BE2C (cell line): ENCODE measurements at regions not wholly inside any gene's neighbourhood (a gene's known extent, or its start where the extent isn't known, plus 50 kb on each side); places are given as distances from the start of the nearest gene placed in this dataset.

ENCODE experiments used
- DNase-seq: peaks from one replicate; pipeline ENCODE4 v3.0.0-alpha.2; 2020
- H3K27me3 ChIP-seq: fragments of 250-450 bp; sonication (Bioruptor Pico); 2 replicates; pipeline ENCODE4 v1.5.1; 2020; ENCODE audit warnings: mild to moderate bottlenecking
- H3K36me3 ChIP-seq: fragments of 250-450 bp; sonication (Bioruptor Pico); 2 replicates; pipeline ENCODE4 v1.5.1; 2020; ENCODE audit warnings: mild to moderate bottlenecking
- H3K4me1 ChIP-seq: fragments of 250-450 bp; sonication (Bioruptor Pico); 2 replicates; pipeline ENCODE4 v1.5.1; 2020
- H3K4me3 ChIP-seq: 2 replicates; pipeline ENCODE4 v1.5.1; 2011; ENCODE audit warnings: low read depth, low read length
- H3K9me3 ChIP-seq: fragments of 250-450 bp; sonication (Bioruptor Pico); 2 replicates; pipeline ENCODE4 v1.5.1; 2020
- CTCF ChIP-seq: IDR thresholded peaks from 2 replicates; pipeline ENCODE4 v1.5.1; 2012; ENCODE audit warnings: mild to moderate bottlenecking, low read depth, low read length

- no peak overlapping the region for H3K4me3 ChIP-seq
- DNase-seq: no peak
- no peak for TF ChIP-seq CTCF
- no peaks in the 10 kb centered on the region for H3K4me1 ChIP-seq
- H3K9me3 ChIP-seq: no peaks in the 10 kb centered on the region
- no peaks in the 10 kb centered on the region for H3K27me3 ChIP-seq
- no peaks in the 10 kb centered on the region for H3K36me3 ChIP-seq
These were observed 366.8 kb upstream of the SGCD start for GRCh38 chr5:155960177-155960576.

GRCh38 chr5:155969537-155969936 is 357.4 kb upstream of the SGCD start:
- no peak overlapping the region for H3K4me3 ChIP-seq
- no peak for TF ChIP-seq CTCF
- no peaks in the 10 kb centered on the region for H3K36me3 ChIP-seq
- DNase-seq: no peak
- no peaks in the 10 kb centered on the region for H3K27me3 ChIP-seq
- no peaks in the 10 kb centered on the region for H3K4me1 ChIP-seq
- no peaks in the 10 kb centered on the region for H3K9me3 ChIP-seq

DNA sequence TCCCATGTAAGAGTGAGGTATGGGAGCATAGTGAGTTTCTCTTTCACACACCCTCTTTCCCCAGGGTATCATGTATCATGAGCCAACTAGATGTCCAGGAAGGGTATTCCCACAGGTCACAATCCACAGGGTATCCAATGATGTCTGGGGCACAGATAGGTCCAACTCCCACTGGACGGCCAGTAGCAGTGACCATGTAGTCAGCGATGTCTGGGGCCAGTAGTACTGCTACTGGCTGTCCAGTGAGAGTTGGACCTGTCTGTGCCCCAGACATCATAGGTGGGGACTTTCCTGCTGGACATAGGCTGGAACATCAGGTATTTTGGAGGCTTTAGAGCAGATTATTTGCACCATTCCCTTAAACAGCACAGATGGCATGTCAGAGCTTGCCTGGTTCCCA is 352.6 kb upstream of the SGCD start:
- no peak for DNase-seq
- no peaks in the 10 kb centered on the region for H3K4me1 ChIP-seq
- H3K9me3 ChIP-seq: no peaks in the 10 kb centered on the region
- TF ChIP-seq CTCF: no peak
- no peaks in the 10 kb centered on the region for H3K36me3 ChIP-seq
- H3K4me3 ChIP-seq: no peak overlapping the region
- H3K27me3 ChIP-seq: no peaks in the 10 kb centered on the region

- H3K4me1 ChIP-seq: no peaks in the 10 kb centered on the region
These were observed 348.1 kb upstream of the SGCD start for GRCh38 chr5:155978850-155979249.

DNA sequence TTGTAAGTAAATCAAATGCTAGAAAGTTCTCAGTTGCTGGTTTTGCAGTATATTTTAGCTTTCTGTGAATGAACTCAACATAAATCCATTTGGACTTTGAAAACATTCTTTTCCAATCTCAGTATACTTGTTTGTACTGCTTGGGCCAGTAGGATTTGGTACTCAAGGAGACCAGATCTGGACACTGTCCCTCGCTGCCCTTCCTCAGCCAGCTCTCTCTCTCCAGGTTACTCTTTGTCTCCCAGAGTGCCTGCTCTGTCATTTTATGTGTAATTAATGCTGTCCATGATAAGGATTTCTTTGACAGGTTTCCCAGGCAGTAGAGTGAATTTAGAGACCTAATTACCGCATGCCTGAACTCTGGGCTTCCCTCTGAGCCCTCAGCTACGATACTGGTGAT is 344.6 kb upstream of the SGCD start:
- H3K36me3 ChIP-seq: no peaks in the 10 kb centered on the region
- no peak for DNase-seq
- no peaks in the 10 kb centered on the region for H3K4me1 ChIP-seq
- H3K9me3 ChIP-seq: no peaks in the 10 kb centered on the region
- H3K27me3 ChIP-seq: no peaks in the 10 kb centered on the region
- TF ChIP-seq CTCF: no peak
- H3K4me3 ChIP-seq: no peak overlapping the region

More at GRCh38 chr5:155978850-155979249, 348.1 kb upstream of the SGCD start:
- no peaks in the 10 kb centered on the region for H3K9me3 ChIP-seq
- H3K36me3 ChIP-seq: no peaks in the 10 kb centered on the region
- TF ChIP-seq CTCF: no peak
- no peaks in the 10 kb centered on the region for H3K27me3 ChIP-seq
- DNase-seq: no peak
- H3K4me3 ChIP-seq: no peak overlapping the region

- TF ChIP-seq CTCF: no peak
- Histone ChIP-seq H3K9me3 (no peaks in the 10 kb centered on the region), H3K4me3 (no peak overlapping the region), H3K27me3 (no peaks in the 10 kb centered on the region), H3K4me1 (no peaks in the 10 kb centered on the region), H3K36me3 (no peaks in the 10 kb centered on the region)
- no peak for DNase-seq
These were observed 343.0 kb upstream of the SGCD start for GRCh38 chr5:155983954-155984353.
